ENCODE measurements at regions not wholly inside any gene's neighbourhood (a gene's known extent, or its start where the extent isn't known, plus 50 kb on each side); places are given as distances from the start of the nearest gene placed in this dataset.

DNA sequence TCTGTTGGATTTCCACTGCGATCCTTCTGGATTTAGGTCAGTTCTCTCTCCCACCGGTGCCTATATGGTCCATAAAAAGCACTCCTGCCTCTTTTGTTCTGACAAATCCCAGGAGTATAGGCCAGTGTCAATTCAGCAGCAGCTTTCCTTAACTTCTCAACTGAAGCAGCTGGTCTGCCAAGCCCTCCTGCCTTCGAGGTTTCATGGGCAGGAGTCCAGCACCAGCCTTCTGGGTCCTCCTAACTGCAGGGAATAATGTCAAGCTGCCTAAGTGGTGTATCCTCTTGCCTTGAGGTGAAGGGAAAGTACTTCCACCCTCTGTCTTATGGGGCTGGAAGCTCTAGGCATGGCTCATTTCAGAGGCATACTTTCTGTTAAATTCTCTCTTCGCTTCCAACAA is 149.4 kb upstream of the NCAM1 start:
- H3K36me3 ChIP-seq, result no peaks in the 10 kb centered on the region
- H4K20me1 ChIP-seq, result no peaks in the 10 kb centered on the region
- no peak overlapping the region for H3K4me2 ChIP-seq
- no peak for TF ChIP-seq Cebpa-rat (IDR thresholded peaks at IDR 0.05)
- no peaks in the 10 kb centered on the region for H3K4me1 ChIP-seq
- H3K9ac ChIP-seq, result no peak overlapping the region
- H3K9me3 ChIP-seq, result no peaks in the 10 kb centered on the region
- no peak overlapping the region for H3K4me3 ChIP-seq
- H3K27me3 ChIP-seq, result no peaks in the 10 kb centered on the region
- H3K27ac ChIP-seq, result no peak overlapping the region

DNA sequence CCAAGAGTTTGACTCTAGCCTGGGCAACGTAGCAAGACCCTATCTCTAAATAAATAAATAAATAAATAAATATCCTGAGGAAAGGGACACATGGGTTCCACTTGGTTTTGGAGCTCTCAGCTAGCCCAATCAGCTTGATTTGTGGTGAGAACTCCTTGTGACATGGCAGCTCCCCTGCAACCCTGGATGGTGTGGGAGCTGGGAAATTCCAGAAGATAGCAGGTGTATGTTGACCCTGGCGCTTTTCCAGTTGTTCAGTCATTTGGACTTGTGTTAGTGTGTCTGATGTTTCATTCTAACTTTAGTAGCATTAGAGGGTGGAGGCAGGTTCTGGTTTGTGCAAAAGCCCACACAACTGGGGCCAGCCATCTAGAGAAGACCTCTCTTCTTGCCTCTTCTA is 148.5 kb upstream of the NCAM1 start:
- H3K27me3 ChIP-seq, result no peaks in the 10 kb centered on the region
- no peak overlapping the region for H3K27ac ChIP-seq
- no peak overlapping the region for H3K4me2 ChIP-seq
- TF ChIP-seq Cebpa-rat (IDR thresholded peaks at IDR 0.05), result no peak
- H3K4me1 ChIP-seq, result no peaks in the 10 kb centered on the region
- H3K9me3 ChIP-seq, result no peaks in the 10 kb centered on the region
- no peak overlapping the region for H3K4me3 ChIP-seq
- no peaks in the 10 kb centered on the region for H4K20me1 ChIP-seq
- H3K36me3 ChIP-seq, result no peaks in the 10 kb centered on the region
- no peak overlapping the region for H3K9ac ChIP-seq

DNA sequence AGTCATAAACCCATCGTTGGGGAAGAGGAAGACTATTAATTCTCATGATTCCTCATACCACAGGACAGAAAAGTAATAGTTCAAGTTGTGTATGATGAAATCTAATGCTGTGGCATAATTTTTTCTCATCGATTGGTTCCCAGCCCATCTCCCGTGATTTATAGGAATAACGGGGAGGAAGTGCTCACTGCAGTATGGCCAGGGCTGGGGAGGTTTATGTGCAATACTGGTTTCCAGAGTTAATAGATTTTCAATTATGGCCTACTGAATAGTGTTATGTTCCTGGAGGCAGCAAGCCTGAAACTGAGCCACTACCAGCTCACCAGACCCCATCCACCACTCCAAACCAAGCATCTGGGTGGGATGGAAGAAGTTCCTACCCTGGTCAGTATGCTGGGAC is 147.1 kb upstream of the NCAM1 start:
- no peaks in the 10 kb centered on the region for H4K20me1 ChIP-seq
- H3K9me3 ChIP-seq, result no peaks in the 10 kb centered on the region
- H3K4me1 ChIP-seq, result no peaks in the 10 kb centered on the region
- no peak overlapping the region for H3K27ac ChIP-seq
- no peak for TF ChIP-seq Cebpa-rat (IDR thresholded peaks at IDR 0.05)
- no peak overlapping the region for H3K4me2 ChIP-seq
- no peak overlapping the region for H3K9ac ChIP-seq
- no peaks in the 10 kb centered on the region for H3K36me3 ChIP-seq
- H3K27me3 ChIP-seq, result no peaks in the 10 kb centered on the region
- H3K4me3 ChIP-seq, result no peak overlapping the region

DNA sequence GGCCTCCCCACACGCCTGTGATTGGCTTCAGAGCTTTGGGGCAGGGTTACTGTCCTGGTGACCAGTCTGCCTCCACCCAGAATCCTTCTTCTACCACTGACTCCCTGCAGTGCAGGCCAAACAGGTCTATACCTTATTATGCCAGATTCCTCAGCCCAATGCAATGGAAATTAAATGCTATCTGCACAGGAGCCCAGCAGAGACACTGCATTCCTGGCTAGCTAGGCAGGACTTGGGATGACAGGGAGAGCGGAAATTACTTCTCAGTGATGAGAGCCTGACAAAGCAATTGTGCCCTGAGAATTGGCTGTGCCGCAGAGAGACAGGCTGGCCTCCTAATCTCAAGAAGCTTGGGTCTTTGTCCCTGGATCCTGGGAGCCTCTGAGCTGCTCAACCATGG is 143.8 kb upstream of the NCAM1 start:
- Histone ChIP-seq H3K27me3 (no peaks in the 10 kb centered on the region), H3K4me2 (no peak overlapping the region), H3K4me3 (no peak overlapping the region), H4K20me1 (no peaks in the 10 kb centered on the region), H3K27ac (no peak overlapping the region), H3K36me3 (no peaks in the 10 kb centered on the region), H3K9me3 (no peaks in the 10 kb centered on the region), H3K9ac (no peak overlapping the region), H3K4me1 (no peaks in the 10 kb centered on the region)
- TF ChIP-seq Cebpa-rat (IDR thresholded peaks at IDR 0.05), result no peak

DNA sequence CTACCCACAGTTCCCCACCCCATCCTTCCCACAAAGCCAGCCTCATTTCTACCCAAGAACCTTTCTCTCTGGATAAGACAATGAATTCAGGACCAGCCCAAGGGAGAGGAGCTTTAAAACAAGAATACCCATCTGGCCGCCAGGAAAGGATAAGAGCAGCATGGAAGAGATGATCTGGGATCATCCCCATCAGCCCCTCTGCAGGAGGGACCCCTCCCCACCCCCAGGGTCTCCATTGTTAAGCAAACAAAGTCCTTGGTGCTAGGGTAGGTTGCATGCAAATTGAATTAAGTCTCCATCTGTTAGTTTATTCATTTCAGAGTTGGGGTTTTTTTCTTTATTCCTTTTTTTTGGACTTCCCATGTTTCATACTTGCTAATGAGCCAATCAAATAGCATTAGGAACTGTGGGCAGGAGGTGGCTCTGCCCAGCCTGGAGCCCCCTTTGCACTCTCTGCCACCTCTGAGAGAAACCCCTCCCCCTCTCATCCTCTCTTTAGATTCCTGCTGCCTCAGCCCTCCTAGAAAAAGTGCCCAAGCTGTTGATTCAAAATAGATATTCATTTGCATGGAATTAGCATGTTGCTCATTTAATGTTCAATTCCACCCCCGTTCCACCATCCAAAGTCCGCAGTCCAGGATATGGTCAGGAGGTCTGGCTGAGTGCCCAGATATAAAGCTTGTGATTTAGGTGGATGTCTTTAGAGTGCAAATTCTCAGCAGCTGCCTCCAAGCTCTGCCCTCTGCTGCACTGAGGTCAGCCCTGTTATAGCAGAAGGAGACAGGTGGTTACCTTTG is 138.5 kb upstream of the NCAM1 start:
- H3K9ac ChIP-seq, result no peak overlapping the region
- TF ChIP-seq Cebpa-rat (IDR thresholded peaks at IDR 0.05), result no peak
- no peak overlapping the region for H3K4me3 ChIP-seq
- no peaks in the 10 kb centered on the region for H3K27me3 ChIP-seq
- H3K27ac ChIP-seq, result no peak overlapping the region
- no peaks in the 10 kb centered on the region for H3K36me3 ChIP-seq
- H4K20me1 ChIP-seq, result no peaks in the 10 kb centered on the region
- H3K4me2 ChIP-seq, result no peak overlapping the region
- H3K4me1 ChIP-seq, result no peaks in the 10 kb centered on the region
- peaks cover 9% of the 10 kb centered on the region; the same call in 1 of the 2 replicates for H3K9me3 ChIP-seq

DNA sequence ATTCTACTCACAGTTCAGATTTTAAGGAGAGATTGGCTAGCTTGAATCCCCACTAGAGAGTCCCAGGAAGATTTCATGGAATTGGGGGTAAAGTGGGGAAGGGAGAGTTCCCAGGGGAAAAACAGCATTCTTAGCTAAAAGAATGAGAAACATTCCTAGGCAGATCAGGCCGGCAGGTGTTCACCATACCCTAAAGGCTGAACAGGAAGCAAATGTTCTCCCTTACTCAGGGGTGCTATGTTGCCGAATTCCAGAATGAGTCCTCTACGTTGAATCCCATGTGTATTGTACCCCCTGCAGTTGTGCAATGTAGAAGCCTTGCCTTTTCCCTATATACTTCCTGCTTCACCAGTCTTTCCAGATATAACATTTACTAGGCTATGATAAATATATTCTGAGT is 135.2 kb upstream of the NCAM1 start:
- Histone ChIP-seq H3K9ac (no peak overlapping the region), H3K4me2 (no peak overlapping the region), H4K20me1 (no peaks in the 10 kb centered on the region), H3K27me3 (no peaks in the 10 kb centered on the region), H3K9me3 (peaks cover 9% of the 10 kb centered on the region; the same call in 1 of the 2 replicates), H3K27ac (no peak overlapping the region), H3K4me3 (no peak overlapping the region), H3K4me1 (no peaks in the 10 kb centered on the region), H3K36me3 (no peaks in the 10 kb centered on the region)
- no peak for TF ChIP-seq Cebpa-rat (IDR thresholded peaks at IDR 0.05)

DNA sequence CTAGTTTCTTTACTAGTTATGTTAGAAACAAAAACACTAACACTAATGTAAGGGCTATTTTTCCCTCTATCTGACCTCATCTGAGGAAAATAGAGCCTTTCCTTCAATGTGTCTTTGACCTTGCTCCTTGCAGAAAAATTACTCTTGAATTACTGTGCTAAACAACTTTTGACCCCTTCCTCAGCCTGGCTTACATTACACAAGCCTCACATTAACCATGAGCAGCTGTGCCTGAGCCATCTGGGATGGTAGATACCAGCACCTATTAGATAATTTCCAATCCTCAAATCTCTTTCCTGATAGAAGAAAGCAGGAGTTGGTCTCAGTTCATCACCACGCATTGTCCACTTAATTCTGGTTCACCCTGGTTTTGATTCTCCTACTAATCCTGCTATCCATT is 134.4 kb upstream of the NCAM1 start:
- no peak overlapping the region for H3K27ac ChIP-seq
- H3K4me3 ChIP-seq, result no peak overlapping the region
- H3K9ac ChIP-seq, result no peak overlapping the region
- TF ChIP-seq Cebpa-rat (IDR thresholded peaks at IDR 0.05), result no peak
- H3K36me3 ChIP-seq, result no peaks in the 10 kb centered on the region
- no peaks in the 10 kb centered on the region for H3K27me3 ChIP-seq
- peaks cover 9% of the 10 kb centered on the region; the same call in 1 of the 2 replicates for H3K9me3 ChIP-seq
- H3K4me1 ChIP-seq, result no peaks in the 10 kb centered on the region
- H3K4me2 ChIP-seq, result no peak overlapping the region
- no peaks in the 10 kb centered on the region for H4K20me1 ChIP-seq

DNA sequence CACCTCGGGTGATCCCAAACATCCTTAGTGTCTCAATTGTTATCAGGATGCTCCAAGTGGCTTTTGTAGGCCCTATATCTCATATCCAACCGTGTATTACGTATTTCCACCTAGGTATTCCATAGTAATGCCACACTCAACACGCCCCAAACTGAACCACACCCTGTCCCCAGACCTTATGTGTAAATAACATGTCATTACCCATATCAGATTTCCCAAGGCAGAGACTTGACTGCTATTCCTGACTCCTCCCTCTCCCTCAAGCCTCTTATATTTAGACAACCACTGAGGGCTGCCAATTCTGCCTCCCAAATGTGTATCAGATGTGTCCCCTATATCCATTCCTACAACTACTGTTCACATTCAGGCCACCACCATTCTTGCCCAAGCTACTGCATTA is 132.8 kb upstream of the NCAM1 start:
- no peaks in the 10 kb centered on the region for H3K27me3 ChIP-seq
- no peak overlapping the region for H3K4me2 ChIP-seq
- no peak overlapping the region for H3K9ac ChIP-seq
- no peaks in the 10 kb centered on the region for H3K36me3 ChIP-seq
- H3K4me1 ChIP-seq, result no peaks in the 10 kb centered on the region
- no peak overlapping the region for H3K27ac ChIP-seq
- no peaks in the 10 kb centered on the region for H4K20me1 ChIP-seq
- no peak for TF ChIP-seq Cebpa-rat (IDR thresholded peaks at IDR 0.05)
- no peak overlapping the region for H3K4me3 ChIP-seq
- peaks cover 9% of the 10 kb centered on the region; the same call in 1 of the 2 replicates for H3K9me3 ChIP-seq

DNA sequence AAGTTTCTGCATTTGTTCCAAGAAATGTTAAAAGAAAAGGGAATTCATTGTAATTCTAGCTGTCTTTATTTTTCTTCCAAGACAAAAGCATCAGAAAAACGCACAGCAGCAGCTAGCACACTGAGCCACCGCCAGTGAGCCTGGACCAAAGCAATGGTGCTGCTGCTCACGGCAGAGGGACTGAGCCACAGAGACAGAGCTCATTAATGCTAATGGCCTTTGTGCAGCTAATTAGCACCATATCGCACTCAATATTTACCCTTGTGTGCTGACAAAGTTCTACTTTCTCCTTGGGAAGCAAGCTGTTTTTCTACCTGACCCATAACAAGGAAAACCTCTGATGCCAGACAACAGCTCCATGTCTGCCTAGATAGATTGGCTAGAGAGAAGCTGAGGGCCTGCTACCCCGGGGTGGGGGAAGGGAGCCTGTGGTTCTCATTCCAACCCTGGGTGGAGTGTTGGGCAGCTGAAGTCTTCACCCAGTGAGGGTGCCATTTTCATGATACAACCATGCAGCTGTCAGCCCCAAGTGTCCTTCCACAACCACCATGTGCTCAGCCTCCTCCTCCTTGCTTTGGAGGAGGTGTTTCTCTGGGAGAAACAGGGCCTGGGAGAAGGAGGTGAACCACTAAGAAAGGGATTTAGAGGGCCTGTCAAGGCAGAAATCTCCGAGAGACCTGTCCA is 131.1 kb upstream of the NCAM1 start:
- H3K4me2 ChIP-seq, result no peak overlapping the region
- no peak for TF ChIP-seq Cebpa-rat (IDR thresholded peaks at IDR 0.05)
- H3K27ac ChIP-seq, result no peak overlapping the region

DNA sequence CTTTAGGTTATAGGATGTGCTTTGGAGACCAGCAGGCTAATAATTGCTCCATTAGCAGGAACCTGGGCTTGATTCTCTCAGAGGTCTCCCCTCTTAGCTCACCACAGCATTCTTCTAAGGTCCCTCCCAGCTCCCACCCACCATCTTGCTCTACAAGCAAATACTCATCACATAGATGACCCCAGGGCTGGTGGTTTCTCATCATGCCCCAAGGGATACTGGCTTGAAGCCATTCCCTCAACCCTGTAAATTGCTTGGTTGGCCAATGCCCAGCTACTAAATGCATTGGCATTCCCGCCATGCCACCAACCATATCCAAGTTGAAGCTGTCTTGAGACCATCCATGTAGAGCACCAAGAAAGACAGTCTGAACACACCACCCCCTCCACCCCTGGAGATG is 130.2 kb upstream of the NCAM1 start:
- H3K36me3 ChIP-seq, result no peaks in the 10 kb centered on the region
- no peak overlapping the region for H3K4me3 ChIP-seq
- no peak overlapping the region for H3K4me2 ChIP-seq
- H3K4me1 ChIP-seq, result no peaks in the 10 kb centered on the region
- no peaks in the 10 kb centered on the region for H3K9me3 ChIP-seq
- no peak for TF ChIP-seq Cebpa-rat (IDR thresholded peaks at IDR 0.05)
- no peak overlapping the region for H3K27ac ChIP-seq
- H4K20me1 ChIP-seq, result no peaks in the 10 kb centered on the region
- no peak overlapping the region for H3K9ac ChIP-seq
- no peaks in the 10 kb centered on the region for H3K27me3 ChIP-seq

More for the DNA sequence above, 131.1 kb upstream of the NCAM1 start:
- no peaks in the 10 kb centered on the region for H3K4me1 ChIP-seq
- H4K20me1 ChIP-seq, result no peaks in the 10 kb centered on the region
- H3K27me3 ChIP-seq, result no peaks in the 10 kb centered on the region
- no peaks in the 10 kb centered on the region for H3K9me3 ChIP-seq
- no peaks in the 10 kb centered on the region for H3K36me3 ChIP-seq
- no peak overlapping the region for H3K4me3 ChIP-seq
- H3K9ac ChIP-seq, result no peak overlapping the region

All from BLaER1 (cell line).